SK-N-MC (cell line): ENCODE measurements at regions not wholly inside any gene's neighbourhood (a gene's known extent, or its start where the extent isn't known, plus 50 kb on each side); places are given as distances from the start of the nearest gene placed in this dataset.

Source experiments
- DNase-seq: peaks from one replicate; pipeline ENCODE4 v3.0.0-alpha.2; 2011; ENCODE audit warnings: low read depth, low spot score
- H3K27ac ChIP-seq: fragments of 200-600 bp; sonication (generic); 2 replicates; pipeline ENCODE4 v1.5.1; 2016; ENCODE audit warnings: mixed run types
- H3K36me3 ChIP-seq: fragments of 200-600 bp; sonication (generic); 2 replicates; pipeline ENCODE4 v1.6.1; 2017; ENCODE audit warnings: antibody characterized with exemption, low read length, mixed read lengths; ENCODE audit not compliant: insufficient read depth
- H3K4me3 ChIP-seq: fragments of 200-600 bp; sonication (generic); 2 replicates; pipeline ENCODE4 v1.5.1; 2016
- H3K9ac ChIP-seq: fragments of 200-600 bp; sonication (generic); 2 replicates; pipeline ENCODE4 v1.8.0; 2017; ENCODE audit warnings: mixed run types, mixed read lengths; ENCODE audit not compliant: insufficient read length
- H3K9me3 ChIP-seq: fragments of 200-600 bp; sonication (generic); 2 replicates; pipeline ENCODE4 v1.6.1; 2017; ENCODE audit warnings: low read depth, mild to moderate bottlenecking, antibody characterized with exemption, low read length, moderate library complexity, mixed read lengths
- EZH2 ChIP-seq: fragments of 200-600 bp; sonication (generic); IDR thresholded peaks from one replicate; pipeline ENCODE4 v1.6.1; 2017; ENCODE audit warnings: antibody characterized with exemption
- FOXP2 ChIP-seq: optimal IDR thresholded peaks from 2 replicates; pipeline ENCODE3; 2011; ENCODE audit warnings: mild to moderate bottlenecking, moderate library complexity; ENCODE audit not compliant: insufficient read depth; ENCODE audit errors: extremely low read length, control extremely low read depth
- POLR2AphosphoS5 ChIP-seq: IDR thresholded peaks from 2 replicates; pipeline ENCODE4 v1.6.1; 2012; ENCODE audit warnings: mild to moderate bottlenecking, low read depth, low read length, borderline replicate concordance

- Histone ChIP-seq H3K36me3 (no peaks in the 10 kb centered on the region), H3K9ac (no peak overlapping the region), H3K4me3 (no peak overlapping the region), H3K9me3 (no peaks in the 10 kb centered on the region), H3K27ac (no peak overlapping the region)
- TF ChIP-seq FOXP2 (no peak), EZH2 (no peak), POLR2AphosphoS5 (no peak)
- no peak for DNase-seq
Measured at GRCh38 chr13:22644941-22645340, 535.8 kb upstream of the SGCG start.

DNA sequence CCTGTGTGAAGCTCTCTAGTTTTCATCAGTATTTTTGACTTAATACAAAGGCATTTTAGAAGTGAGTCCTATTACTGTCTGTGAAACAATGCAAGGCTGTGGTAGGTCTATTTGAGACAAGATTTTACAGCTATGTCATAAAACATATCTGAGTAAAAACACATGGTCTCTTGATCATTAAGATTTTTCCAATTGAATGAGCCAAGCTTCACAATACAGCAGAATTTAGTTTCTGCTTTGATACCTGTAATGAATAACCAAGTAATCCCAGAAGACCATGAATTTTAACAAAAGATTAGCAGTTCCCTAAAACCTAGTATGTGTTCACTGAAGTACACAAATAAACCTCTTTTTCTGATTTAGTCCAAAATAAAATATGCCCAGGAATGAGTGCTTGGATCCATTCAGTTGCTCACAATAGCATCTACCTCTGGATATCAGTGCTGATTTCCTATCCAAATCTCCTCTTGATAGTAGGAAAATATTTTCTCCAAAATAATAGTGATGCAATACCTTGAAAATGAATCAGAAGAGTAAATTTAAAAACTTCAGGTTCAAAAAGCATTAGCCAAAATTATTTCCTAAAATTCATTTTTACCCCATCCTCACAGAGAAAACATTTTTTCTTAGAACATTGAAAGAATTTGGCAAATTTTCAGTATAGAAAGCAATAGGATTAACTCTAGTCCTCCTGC is 533.5 kb upstream of the SGCG start:
- Histone ChIP-seq H3K36me3 (no peaks in the 10 kb centered on the region), H3K27ac (no peak overlapping the region), H3K4me3 (no peak overlapping the region), H3K9me3 (no peaks in the 10 kb centered on the region), H3K9ac (no peak overlapping the region)
- TF ChIP-seq POLR2AphosphoS5 (no peak), EZH2 (no peak), FOXP2 (no peak)
- DNase-seq, result no peak

- H3K27ac ChIP-seq, result no peak overlapping the region
- TF ChIP-seq FOXP2, result no peak
- no peak for TF ChIP-seq EZH2
- TF ChIP-seq POLR2AphosphoS5, result no peak
- no peaks in the 10 kb centered on the region for H3K9me3 ChIP-seq
- no peak for DNase-seq
- H3K36me3 ChIP-seq, result no peaks in the 10 kb centered on the region
- H3K9ac ChIP-seq, result no peak overlapping the region
- no peak overlapping the region for H3K4me3 ChIP-seq
Measured at GRCh38 chr13:22648320-22648801, 532.4 kb upstream of the SGCG start.

DNA sequence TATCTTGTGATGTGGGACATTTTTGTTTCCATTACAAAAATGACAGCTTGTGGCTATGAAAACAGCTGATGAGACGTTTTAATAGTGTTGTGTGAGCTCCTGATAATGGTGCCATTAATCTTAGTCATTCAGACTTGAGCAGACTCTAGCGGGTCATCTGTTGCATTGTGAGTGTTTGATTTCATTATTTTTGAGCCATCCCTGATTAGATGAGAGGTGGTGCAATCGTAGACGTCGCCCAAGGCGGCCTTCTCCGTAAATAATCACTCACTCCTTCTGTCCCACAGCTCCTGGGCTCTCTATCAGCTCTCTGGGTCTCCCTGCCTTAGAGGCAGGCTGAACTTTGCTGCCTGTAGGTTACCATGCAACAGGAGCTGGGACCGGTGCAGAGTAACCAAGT is 528.0 kb upstream of the SGCG start:
- no peak for DNase-seq
- Histone ChIP-seq H3K4me3 (no peak overlapping the region), H3K9ac (no peak overlapping the region), H3K27ac (no peak overlapping the region), H3K36me3 (no peaks in the 10 kb centered on the region), H3K9me3 (no peaks in the 10 kb centered on the region)
- no peak for TF ChIP-seq FOXP2
- no peak for TF ChIP-seq EZH2
- TF ChIP-seq POLR2AphosphoS5, result no peak

DNA sequence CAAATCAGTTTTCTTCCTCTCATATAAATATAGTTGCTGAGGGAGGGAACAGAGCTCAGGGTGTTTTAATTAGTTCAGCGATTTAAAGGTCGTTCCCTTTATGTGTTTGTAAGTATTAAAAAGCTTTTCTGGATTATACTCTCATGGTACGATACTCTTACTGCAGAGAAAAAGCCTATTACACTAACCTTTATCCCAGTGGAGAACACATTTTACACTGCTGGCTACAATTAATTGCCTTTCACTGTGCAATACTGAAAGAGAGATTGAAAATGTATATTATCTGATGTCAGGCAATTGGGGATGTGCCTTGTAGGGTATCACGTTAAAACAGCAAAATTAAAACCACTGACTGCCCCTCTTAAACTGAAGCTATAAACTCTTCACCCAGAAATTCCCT is 526.9 kb upstream of the SGCG start:
- no peak for TF ChIP-seq FOXP2
- TF ChIP-seq EZH2, result no peak
- no peak for TF ChIP-seq POLR2AphosphoS5
- Histone ChIP-seq H3K4me3 (no peak overlapping the region), H3K9ac (no peak overlapping the region), H3K27ac (no peak overlapping the region), H3K9me3 (no peaks in the 10 kb centered on the region), H3K36me3 (no peaks in the 10 kb centered on the region)
- no peak for DNase-seq

- H3K36me3 ChIP-seq, result no peaks in the 10 kb centered on the region
- no peak overlapping the region for H3K9ac ChIP-seq
- no peak for TF ChIP-seq FOXP2
- TF ChIP-seq EZH2, result no peak
- no peak for TF ChIP-seq POLR2AphosphoS5
- H3K9me3 ChIP-seq, result no peaks in the 10 kb centered on the region
- no peak overlapping the region for H3K4me3 ChIP-seq
- no peak for DNase-seq
- no peak overlapping the region for H3K27ac ChIP-seq
Measured at GRCh38 chr13:22655106-22655852, 525.5 kb upstream of the SGCG start.

DNA sequence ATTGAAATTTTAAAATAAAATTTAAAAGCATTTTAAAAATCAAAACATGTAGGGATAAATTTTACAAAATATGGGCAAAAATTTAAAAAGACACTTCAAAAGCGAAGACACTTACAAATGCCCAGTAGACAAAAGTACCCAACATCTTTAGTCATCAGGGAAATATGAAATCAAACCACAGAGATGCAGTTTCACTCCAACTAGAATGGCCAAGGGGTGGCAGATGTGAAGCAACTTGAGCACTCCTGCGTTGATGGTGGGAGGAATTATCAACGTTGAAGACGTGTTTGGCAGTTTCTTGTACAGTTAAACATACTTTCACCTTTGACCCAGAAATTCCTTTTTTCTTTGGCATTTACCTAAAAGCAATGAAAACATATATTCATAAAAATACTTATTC is 518.0 kb upstream of the SGCG start:
- Histone ChIP-seq H3K27ac (no peak overlapping the region), H3K36me3 (no peaks in the 10 kb centered on the region), H3K9me3 (no peaks in the 10 kb centered on the region), H3K4me3 (no peak overlapping the region), H3K9ac (no peak overlapping the region)
- TF ChIP-seq POLR2AphosphoS5 (no peak), EZH2 (no peak), FOXP2 (no peak)
- DNase-seq, result no peak

GRCh38 chr13:22665506-22665905 is 515.3 kb upstream of the SGCG start:
- Histone ChIP-seq H3K36me3 (no peaks in the 10 kb centered on the region), H3K4me3 (no peak overlapping the region), H3K27ac (no peak overlapping the region), H3K9me3 (no peaks in the 10 kb centered on the region), H3K9ac (no peak overlapping the region)
- DNase-seq, result no peak
- TF ChIP-seq POLR2AphosphoS5 (no peak), FOXP2 (no peak), EZH2 (no peak)
